ENCODE measurements at regions not wholly inside any gene's neighbourhood (a gene's known extent, or its start where the extent isn't known, plus 50 kb on each side); places are given as distances from the start of the nearest gene placed in this dataset.

GRCh38 chr13:108006619-108007018 is 208.7 kb downstream of the LIG4 start:
- no peak overlapping the region for H3K4me3 ChIP-seq (ENCODE audit: low read depth, low read length)

- H3K4me3 ChIP-seq (ENCODE audit: low read depth, low read length) = no peak overlapping the region
These were observed 210.1 kb downstream of the LIG4 start for GRCh38 chr13:108005231-108005630.

DNA sequence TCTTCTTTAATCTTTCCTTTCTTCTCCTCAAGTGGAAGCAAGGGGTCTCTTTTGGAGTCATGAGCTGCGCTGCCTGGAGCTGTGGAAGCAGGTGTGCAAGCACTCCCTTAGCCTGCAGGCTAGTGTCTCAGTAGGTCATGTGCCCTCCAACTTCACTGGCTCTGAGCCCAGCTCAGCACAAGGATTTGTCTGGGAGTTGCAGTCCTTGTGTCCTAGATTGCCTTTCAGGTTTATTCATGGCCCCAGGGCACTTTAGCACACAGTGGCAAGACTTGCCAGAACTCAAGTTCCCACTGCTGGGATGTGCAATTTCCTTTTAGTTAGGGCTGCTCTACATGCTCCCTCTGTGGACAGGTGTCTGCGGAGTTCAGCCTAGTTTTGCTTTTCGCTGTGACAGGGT is 211.7 kb downstream of the LIG4 start:
- no peak overlapping the region for H3K4me3 ChIP-seq (ENCODE audit: low read depth, low read length)

GRCh38 chr13:108000998-108001397 is 214.3 kb downstream of the LIG4 start:
- no peak overlapping the region for H3K4me3 ChIP-seq (ENCODE audit: low read depth, low read length)

- no peak overlapping the region for H3K4me3 ChIP-seq (ENCODE audit: low read depth, low read length)
These were observed 215.6 kb downstream of the LIG4 start for GRCh38 chr13:107999751-108000150.

GRCh38 chr13:107994137-107994536 is 221.2 kb downstream of the LIG4 start:
- no peak overlapping the region for H3K4me3 ChIP-seq (ENCODE audit: low read depth, low read length)

- no peak overlapping the region for H3K4me3 ChIP-seq (ENCODE audit: low read depth, low read length)
These were observed 221.9 kb downstream of the LIG4 start for GRCh38 chr13:107993239-107993949.

DNA sequence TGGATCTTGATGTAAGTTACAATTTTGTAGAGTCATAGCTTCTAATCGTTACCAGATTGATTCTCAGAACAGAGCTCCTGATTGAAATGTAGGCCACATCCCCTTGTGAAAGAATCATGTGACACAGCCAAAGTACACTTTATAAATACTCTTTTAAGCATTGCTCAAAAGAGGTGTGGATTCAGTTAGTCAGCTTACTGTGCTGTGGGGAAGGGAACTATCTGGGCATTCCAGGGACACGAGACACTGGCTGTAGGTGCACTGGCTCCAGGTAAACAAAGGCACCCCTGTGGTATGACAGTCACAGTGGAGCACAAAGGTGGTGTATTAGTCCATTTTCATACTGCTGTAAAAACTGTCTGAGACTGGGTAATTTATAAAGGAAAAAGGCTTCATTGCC is 222.8 kb downstream of the LIG4 start:
- no peak overlapping the region for H3K4me3 ChIP-seq (ENCODE audit: low read depth, low read length)

DNA sequence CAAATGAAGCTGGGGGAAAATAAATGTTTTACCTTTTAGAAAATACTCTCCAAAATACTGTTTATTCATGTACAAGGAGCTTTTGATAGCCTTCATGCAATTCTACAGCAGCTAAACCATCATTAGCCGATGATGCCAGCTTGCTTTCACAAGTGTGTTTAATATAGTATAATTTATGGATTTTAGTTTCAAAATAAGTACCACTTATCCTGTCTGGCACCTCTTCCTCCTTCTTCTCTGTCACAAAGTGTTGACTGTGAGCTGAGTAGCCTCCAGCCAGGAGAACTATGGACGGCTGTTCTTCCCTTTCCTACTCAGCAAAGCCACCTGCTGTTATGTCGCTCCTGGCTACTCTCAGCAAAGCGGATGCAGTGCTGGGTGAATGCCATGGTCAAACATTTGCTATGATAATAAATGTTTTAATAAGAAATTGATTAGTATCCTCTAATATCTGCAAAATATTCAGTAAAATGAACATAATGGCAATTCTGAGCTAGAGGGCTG is 238.2 kb downstream of the LIG4 start:
- H3K4me3 ChIP-seq (ENCODE audit: low read depth, low read length) = no peak overlapping the region

DNA sequence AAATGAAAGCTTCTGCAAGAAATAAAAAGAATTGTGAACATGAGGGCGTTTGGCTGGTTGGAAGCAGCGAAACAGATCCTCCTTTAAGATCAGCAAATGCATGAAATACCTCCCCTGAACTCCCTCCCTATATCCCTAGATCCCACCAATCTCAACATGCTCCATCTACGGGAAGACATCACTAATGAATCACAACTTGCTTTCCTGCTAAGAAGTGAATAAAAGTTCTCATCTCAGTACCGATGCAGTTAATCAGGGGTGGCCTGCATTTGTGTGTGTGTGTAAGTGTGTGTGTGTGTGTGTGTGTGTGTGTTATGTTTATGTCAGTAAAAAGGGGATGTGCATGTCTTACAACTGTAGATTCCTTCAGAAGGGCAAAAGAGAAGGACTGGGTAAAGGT is 238.7 kb downstream of the LIG4 start:
- H3K4me3 ChIP-seq (ENCODE audit: low read depth, low read length) = no peak overlapping the region

DNA sequence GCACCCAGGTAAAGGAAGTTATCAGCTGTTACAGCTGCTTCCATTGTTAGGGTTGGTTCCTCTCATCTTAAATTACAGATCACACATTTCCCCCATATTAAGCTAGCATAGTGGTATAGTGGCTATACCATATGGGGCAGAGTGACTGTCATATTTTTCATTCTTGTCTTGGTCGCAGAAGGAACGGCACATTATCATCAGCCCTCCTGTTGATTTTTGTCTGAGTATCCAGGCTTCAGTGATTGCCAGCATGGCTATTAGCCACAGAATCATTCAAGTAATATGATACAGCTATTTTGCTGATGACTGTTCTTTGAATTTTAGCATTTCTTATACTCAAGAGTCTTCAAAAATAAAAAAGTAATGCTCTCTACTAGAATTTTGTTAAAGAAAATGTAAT is 240.9 kb downstream of the LIG4 start:
- H3K4me3 ChIP-seq (ENCODE audit: low read depth, low read length) = no peak overlapping the region

GRCh38 chr13:107969546-107969945 is 245.8 kb downstream of the LIG4 start:
- no peak overlapping the region for H3K4me3 ChIP-seq (ENCODE audit: low read depth, low read length)

DNA sequence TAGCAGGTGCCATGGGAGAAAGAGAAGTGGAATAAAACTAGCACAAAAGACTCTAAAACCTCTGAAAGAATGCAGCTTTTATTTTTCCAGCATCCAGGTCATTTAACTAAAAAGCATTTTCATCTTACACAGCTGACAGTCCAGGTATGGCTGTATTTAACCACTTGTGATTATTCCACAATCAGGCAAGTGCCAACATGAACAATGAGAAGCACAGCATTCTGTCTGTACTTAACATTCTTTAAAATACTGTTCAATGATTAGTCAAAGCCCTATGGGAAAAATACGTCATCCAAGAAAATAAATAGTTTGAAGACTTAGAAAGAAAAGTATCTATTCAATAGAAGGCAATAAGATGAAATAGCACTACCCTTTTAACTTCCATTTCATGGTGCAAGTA is 246.9 kb downstream of the LIG4 start:
- H3K4me3 ChIP-seq (ENCODE audit: low read depth, low read length) = no peak overlapping the region

DNA sequence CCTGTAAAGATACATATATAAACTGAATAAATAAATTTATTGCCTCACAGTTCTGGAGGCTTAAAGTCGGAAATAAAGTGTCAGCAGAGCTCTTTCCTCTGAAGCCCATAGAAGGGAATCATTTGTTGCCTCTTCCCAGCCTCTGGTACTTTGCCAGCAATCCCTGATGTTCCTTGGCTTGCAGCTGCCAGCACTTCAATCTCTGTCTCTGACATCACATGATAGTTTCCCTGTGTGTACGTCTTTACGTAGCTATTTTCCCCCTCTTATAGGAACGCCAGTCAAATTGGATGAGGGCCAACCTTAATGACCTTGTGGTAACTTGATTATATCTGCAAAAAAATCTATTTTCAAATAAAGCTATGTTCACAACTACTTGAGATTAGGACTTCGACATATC is 250.9 kb downstream of the LIG4 start:
- H3K4me3 ChIP-seq (ENCODE audit: low read depth, low read length) = no peak overlapping the region

- H3K4me3 ChIP-seq (ENCODE audit: low read depth, low read length) = no peak overlapping the region
These were observed 253.3 kb downstream of the LIG4 start for GRCh38 chr13:107961849-107962608.

GRCh38 chr13:107960301-107960700 is 255.0 kb downstream of the LIG4 start:
- H3K4me3 ChIP-seq (ENCODE audit: low read depth, low read length) = no peak overlapping the region

- H3K4me3 ChIP-seq (ENCODE audit: low read depth, low read length) = no peak overlapping the region
These were observed 258.4 kb downstream of the LIG4 start for GRCh38 chr13:107956889-107957288.

- H3K4me3 ChIP-seq (ENCODE audit: low read depth, low read length) = no peak overlapping the region
These were observed 273.2 kb downstream of the LIG4 start for GRCh38 chr13:107942030-107942617.

- H3K4me3 ChIP-seq (ENCODE audit: low read depth, low read length) = no peak overlapping the region
These were observed 273.8 kb downstream of the LIG4 start for GRCh38 chr13:107941345-107942029.

DNA sequence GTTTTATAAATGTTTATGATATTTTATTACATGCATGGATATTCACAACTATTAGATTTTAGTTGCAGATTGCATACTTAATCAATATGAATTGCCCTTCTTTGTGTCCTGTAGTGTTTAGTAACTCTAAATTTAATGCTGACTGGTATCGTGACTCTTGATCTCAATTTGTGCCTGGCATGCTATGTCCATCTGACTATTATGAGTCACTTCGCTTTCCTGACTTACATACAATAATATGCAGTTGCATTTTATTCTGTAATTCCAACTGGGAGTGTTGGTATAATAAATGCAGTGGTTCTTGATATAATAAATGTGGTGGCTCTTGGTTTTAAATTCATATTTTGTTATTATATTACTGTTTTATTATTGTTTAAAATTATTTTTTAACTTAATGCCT is 277.5 kb downstream of the LIG4 start:
- H3K4me3 ChIP-seq (ENCODE audit: low read depth, low read length) = no peak overlapping the region

DNA sequence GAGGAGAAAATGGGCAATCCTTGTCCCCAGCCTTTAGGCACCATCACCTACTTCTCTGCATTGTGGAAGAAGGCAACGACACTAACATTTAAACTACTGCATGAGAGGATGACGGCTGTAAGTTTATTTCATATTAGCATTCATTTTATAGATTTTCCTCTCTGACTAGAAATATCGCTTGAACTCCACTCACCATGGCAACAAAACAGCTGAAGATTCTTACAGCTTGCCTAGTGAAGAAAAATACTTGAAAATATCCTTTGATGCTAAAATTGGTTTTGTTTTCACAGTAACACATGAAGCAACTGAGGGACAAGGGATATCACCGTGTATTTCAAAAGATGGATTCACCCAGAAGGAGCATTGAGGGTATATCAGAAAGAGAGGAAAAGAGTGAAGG is 284.3 kb downstream of the LIG4 start:
- H3K4me3 ChIP-seq (ENCODE audit: low read depth, low read length) = no peak overlapping the region

All from iPS-11a (cell line).